GM23338 (cell line): ENCODE measurements at regions not wholly inside any gene's neighbourhood (a gene's known extent, or its start where the extent isn't known, plus 50 kb on each side); places are given as distances from the start of the nearest gene placed in this dataset.

Source experiments
- ATAC-seq: fragments of 200-7000 bp; cut with Tn5 transposase; 3 replicates; pipeline ENCODE4 v1.9.1; 2020
- DNase-seq: peaks from one replicate; pipeline ENCODE4 v3.0.0-alpha.2; 2015; ENCODE audit warnings: low spot score
- H2AFZ ChIP-seq: fragments of 200-600 bp; sonication (generic); 2 replicates; pipeline ENCODE4 v1.8.0; 2016; ENCODE audit warnings: antibody characterized with exemption, mild to moderate bottlenecking, moderate library complexity
- H3F3A ChIP-seq: fragments of 200-600 bp; sonication (generic); replicated peaks from 2 replicates; pipeline ENCODE4 v1.8.0; 2017; ENCODE audit warnings: antibody characterized with exemption, mixed run types, low read depth
- H3K27ac ChIP-seq: fragments of 200-600 bp; sonication (generic); 2 replicates; pipeline ENCODE4 v1.6.1; 2016; ENCODE audit warnings: low read depth
- H3K27me3 ChIP-seq: fragments of 200-600 bp; sonication (generic); 2 replicates; pipeline ENCODE4 v1.8.0; 2016; ENCODE audit warnings: mild to moderate bottlenecking, mixed run types, moderate library complexity; ENCODE audit not compliant: insufficient read depth
- H3K36me3 ChIP-seq: fragments of 200-600 bp; sonication (generic); 2 replicates; pipeline ENCODE4 v1.8.0; 2016; ENCODE audit warnings: mild to moderate bottlenecking; ENCODE audit not compliant: insufficient read depth
- H3K4me1 ChIP-seq: fragments of 200-600 bp; sonication (generic); 2 replicates; pipeline ENCODE4 v1.8.0; 2016; ENCODE audit warnings: mild to moderate bottlenecking, moderate library complexity; ENCODE audit not compliant: insufficient read depth
- H3K4me2 ChIP-seq: fragments of 200-600 bp; sonication (generic); 2 replicates; pipeline ENCODE4 v1.7.1; 2017; ENCODE audit warnings: mixed run types
- H3K4me3 ChIP-seq: fragments of 200-600 bp; sonication (generic); 2 replicates; pipeline ENCODE4 v1.6.1; 2016; ENCODE audit warnings: mixed run types
- H3K79me2 ChIP-seq: fragments of 200-600 bp; sonication (generic); replicated peaks from 2 replicates; pipeline ENCODE4 v1.8.0; 2017; ENCODE audit warnings: mild to moderate bottlenecking; ENCODE audit not compliant: insufficient read depth
- H3K9me2 ChIP-seq: fragments of 200-600 bp; sonication (generic); 2 replicates; pipeline ENCODE4 v1.8.0; 2017; ENCODE audit not compliant: insufficient read depth
- H4K20me1 ChIP-seq: fragments of 200-600 bp; sonication (generic); replicated peaks from 2 replicates; pipeline ENCODE4 v1.8.0; 2017; ENCODE audit warnings: mild to moderate bottlenecking; ENCODE audit not compliant: insufficient read depth
- H3K27ac Mint-ChIP-seq: 2 replicates; pipeline ENCODE4 v1.8.0; 2020; ENCODE audit warnings: inconsistent platforms, mild to moderate bottlenecking, moderate library complexity, mixed read lengths
- H3K27me3 Mint-ChIP-seq: 3 replicates; pipeline ENCODE4 v1.8.0; 2022; ENCODE audit warnings: low read depth, mild to moderate bottlenecking, moderate library complexity, mixed read lengths, inconsistent platforms; ENCODE audit not compliant: insufficient read depth, poor library complexity
- H3K36me3 Mint-ChIP-seq: 3 replicates; pipeline ENCODE4 v1.8.0; 2021; ENCODE audit warnings: low read depth, mild to moderate bottlenecking, inconsistent platforms, moderate library complexity, mixed read lengths
- H3K4me1 Mint-ChIP-seq: 3 replicates; pipeline ENCODE4 v1.8.0; 2020; ENCODE audit warnings: mild to moderate bottlenecking, inconsistent platforms, mixed read lengths
- H3K4me3 Mint-ChIP-seq: 3 replicates; pipeline ENCODE4 v1.8.0; 2021; ENCODE audit warnings: moderate library complexity, mild to moderate bottlenecking, inconsistent platforms, mixed read lengths
- H3K9me3 Mint-ChIP-seq: 3 replicates; pipeline ENCODE4 v1.8.0; 2020; ENCODE audit warnings: moderate library complexity, mild to moderate bottlenecking, inconsistent platforms, mixed read lengths
- CREB1 ChIP-seq: fragments of 250-450 bp; sonication (Bioruptor Pico); IDR thresholded peaks from 2 replicates; pipeline ENCODE4 v1.5.0; 2020; ENCODE audit warnings: low read depth, mild to moderate bottlenecking, moderate library complexity
- EZH2 ChIP-seq: fragments of 200-600 bp; sonication (generic); IDR thresholded peaks from one replicate; pipeline ENCODE4 v1.8.0; 2017; ENCODE audit warnings: antibody characterized with exemption, mild to moderate bottlenecking, low read depth; ENCODE audit not compliant: unreplicated experiment
- EZH2phosphoT487 ChIP-seq: fragments of 200-600 bp; sonication (generic); IDR thresholded peaks from one replicate; pipeline ENCODE4 v1.8.1; 2018; ENCODE audit warnings: antibody characterized with exemption; ENCODE audit not compliant: unreplicated experiment
- JUNB ChIP-seq: IDR thresholded peaks from one replicate; pipeline ENCODE4 v1.6.1; 2016; ENCODE audit warnings: antibody characterized with exemption; ENCODE audit not compliant: unreplicated experiment
- NANOG ChIP-seq: IDR thresholded peaks from 2 replicates; pipeline ENCODE4 v1.6.1; 2016; ENCODE audit warnings: antibody characterized with exemption, borderline replicate concordance
- POLR2AphosphoS5 ChIP-seq: IDR thresholded peaks from 2 replicates; pipeline ENCODE4 v1.6.1; 2016; ENCODE audit warnings: antibody characterized with exemption, low read depth
- STAT1 ChIP-seq: IDR thresholded peaks from one replicate; pipeline ENCODE4 v1.6.1; 2016; ENCODE audit warnings: antibody characterized with exemption; ENCODE audit not compliant: unreplicated experiment
- ZNF114 ChIP-seq: fragments of 250-450 bp; sonication (Bioruptor Pico); IDR thresholded peaks from 2 replicates; pipeline ENCODE4 v1.5.0; 2020; ENCODE audit warnings: mild to moderate bottlenecking, moderate library complexity
- ZNF331 ChIP-seq: fragments of 250-450 bp; sonication (Bioruptor Pico); IDR thresholded peaks from 2 replicates; pipeline ENCODE4 v1.5.0; 2020; ENCODE audit warnings: low read depth, mild to moderate bottlenecking, moderate library complexity
- TF ChIP-seq, protein P1 (sequence below), 2 experiments: fragments of 200-600 bp in 1 of 2; sonication (generic) in 1 of 2; conservative IDR thresholded peaks; 2 replicates each; pipeline versions ENCODE4 v1.5.1 to v1.6.1; 2016 to 2017; ENCODE audit warnings: antibody characterized with exemption in 2 of 2, low read depth in 2 of 2, mild to moderate bottlenecking in 2 of 2, moderate library complexity in 1 of 2
- TF ChIP-seq, protein P2 (sequence below): IDR thresholded peaks from 2 replicates; pipeline ENCODE4 v1.6.1; 2016; ENCODE audit warnings: antibody characterized with exemption
- TF ChIP-seq, protein P3 (sequence below): IDR thresholded peaks from one replicate; pipeline ENCODE4 v1.6.1; 2018; ENCODE audit warnings: antibody characterized with exemption; ENCODE audit not compliant: unreplicated experiment
- TF ChIP-seq, protein P4 (sequence below): fragments of 250-450 bp; sonication (Bioruptor Pico); IDR thresholded peaks from 2 replicates; pipeline ENCODE4 v1.5.0; 2020; ENCODE audit warnings: mild to moderate bottlenecking, moderate library complexity

DNA sequence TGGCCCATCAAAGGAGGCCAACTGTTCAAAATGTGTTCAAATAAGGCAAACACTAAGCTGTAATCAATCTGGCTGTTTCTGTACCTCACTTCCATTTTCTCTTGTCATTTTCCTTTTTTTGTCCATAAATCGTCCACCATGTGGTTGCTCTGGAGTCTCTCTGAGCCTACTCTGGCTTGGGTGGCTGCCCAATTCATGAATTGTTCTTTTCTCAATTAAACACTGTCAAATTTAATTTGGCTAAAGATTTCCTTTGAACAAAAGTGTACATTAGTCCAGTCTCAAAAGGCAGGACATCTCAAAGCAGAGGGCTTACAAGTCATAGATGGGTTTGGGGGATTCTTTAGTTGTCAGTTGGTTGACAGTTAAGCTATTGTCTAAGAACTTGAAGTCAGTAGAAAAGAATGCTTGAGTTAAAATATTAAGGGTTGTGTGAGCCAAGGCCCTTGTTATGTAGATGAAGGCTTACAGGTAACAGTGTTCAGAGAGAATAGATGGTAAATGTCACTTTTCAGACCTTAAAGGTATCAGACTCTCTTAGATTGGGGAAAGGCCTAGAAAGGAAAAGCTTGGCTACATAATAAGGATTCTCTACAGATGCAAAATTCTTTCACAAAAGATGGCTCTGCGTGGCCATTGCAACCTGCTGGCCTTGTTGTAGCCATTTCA, 831.2 kb upstream of the CDH2 start:
- H3K27me3 Mint-ChIP-seq = no peaks in the 10 kb centered on the region
- H2AFZ ChIP-seq = no peak overlapping the region
- H3K36me3 ChIP-seq = no peaks in the 10 kb centered on the region
- no peaks in the 10 kb centered on the region for H3K9me2 ChIP-seq
- H3K27me3 ChIP-seq = no peaks in the 10 kb centered on the region
- ATAC-seq = peak; percentile 66
- H3K9me3 Mint-ChIP-seq = peaks cover 7% of the 10 kb centered on the region; the same call in 2 of the 3 replicates
- H3K4me3 Mint-ChIP-seq = no peak overlapping the region
- H3K27ac Mint-ChIP-seq = no peak overlapping the region; the same call in 1 of the 2 replicates
- DNase-seq = peak; percentile 12
- H3K36me3 Mint-ChIP-seq = peaks cover 9% of the 10 kb centered on the region
- peaks cover 37% of the 10 kb centered on the region for H3K4me1 Mint-ChIP-seq
- H4K20me1 ChIP-seq = no peaks in the 10 kb centered on the region
- H3K4me2 ChIP-seq = no peak overlapping the region
- TF ChIP-seq ZNF114 (CRISPR knock-in tag) = no peak
- no peak for TF ChIP-seq POLR2AphosphoS5
- TF ChIP-seq EZH2phosphoT487 = no peak
- TF ChIP-seq JUNB = no peak
- TF ChIP-seq EZH2 = no peak
- TF ChIP-seq, protein P1, sequence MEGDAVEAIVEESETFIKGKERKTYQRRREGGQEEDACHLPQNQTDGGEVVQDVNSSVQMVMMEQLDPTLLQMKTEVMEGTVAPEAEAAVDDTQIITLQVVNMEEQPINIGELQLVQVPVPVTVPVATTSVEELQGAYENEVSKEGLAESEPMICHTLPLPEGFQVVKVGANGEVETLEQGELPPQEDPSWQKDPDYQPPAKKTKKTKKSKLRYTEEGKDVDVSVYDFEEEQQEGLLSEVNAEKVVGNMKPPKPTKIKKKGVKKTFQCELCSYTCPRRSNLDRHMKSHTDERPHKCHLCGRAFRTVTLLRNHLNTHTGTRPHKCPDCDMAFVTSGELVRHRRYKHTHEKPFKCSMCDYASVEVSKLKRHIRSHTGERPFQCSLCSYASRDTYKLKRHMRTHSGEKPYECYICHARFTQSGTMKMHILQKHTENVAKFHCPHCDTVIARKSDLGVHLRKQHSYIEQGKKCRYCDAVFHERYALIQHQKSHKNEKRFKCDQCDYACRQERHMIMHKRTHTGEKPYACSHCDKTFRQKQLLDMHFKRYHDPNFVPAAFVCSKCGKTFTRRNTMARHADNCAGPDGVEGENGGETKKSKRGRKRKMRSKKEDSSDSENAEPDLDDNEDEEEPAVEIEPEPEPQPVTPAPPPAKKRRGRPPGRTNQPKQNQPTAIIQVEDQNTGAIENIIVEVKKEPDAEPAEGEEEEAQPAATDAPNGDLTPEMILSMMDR (conservative IDR thresholded peaks at IDR 0.05; ENCODE audit: low read depth in 2 of 2) = no peak
- TF ChIP-seq, protein P2, sequence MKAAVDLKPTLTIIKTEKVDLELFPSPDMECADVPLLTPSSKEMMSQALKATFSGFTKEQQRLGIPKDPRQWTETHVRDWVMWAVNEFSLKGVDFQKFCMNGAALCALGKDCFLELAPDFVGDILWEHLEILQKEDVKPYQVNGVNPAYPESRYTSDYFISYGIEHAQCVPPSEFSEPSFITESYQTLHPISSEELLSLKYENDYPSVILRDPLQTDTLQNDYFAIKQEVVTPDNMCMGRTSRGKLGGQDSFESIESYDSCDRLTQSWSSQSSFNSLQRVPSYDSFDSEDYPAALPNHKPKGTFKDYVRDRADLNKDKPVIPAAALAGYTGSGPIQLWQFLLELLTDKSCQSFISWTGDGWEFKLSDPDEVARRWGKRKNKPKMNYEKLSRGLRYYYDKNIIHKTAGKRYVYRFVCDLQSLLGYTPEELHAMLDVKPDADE = no peak
- no peak for TF ChIP-seq ZNF331
- no peak for TF ChIP-seq STAT1
- TF ChIP-seq, protein P3, sequence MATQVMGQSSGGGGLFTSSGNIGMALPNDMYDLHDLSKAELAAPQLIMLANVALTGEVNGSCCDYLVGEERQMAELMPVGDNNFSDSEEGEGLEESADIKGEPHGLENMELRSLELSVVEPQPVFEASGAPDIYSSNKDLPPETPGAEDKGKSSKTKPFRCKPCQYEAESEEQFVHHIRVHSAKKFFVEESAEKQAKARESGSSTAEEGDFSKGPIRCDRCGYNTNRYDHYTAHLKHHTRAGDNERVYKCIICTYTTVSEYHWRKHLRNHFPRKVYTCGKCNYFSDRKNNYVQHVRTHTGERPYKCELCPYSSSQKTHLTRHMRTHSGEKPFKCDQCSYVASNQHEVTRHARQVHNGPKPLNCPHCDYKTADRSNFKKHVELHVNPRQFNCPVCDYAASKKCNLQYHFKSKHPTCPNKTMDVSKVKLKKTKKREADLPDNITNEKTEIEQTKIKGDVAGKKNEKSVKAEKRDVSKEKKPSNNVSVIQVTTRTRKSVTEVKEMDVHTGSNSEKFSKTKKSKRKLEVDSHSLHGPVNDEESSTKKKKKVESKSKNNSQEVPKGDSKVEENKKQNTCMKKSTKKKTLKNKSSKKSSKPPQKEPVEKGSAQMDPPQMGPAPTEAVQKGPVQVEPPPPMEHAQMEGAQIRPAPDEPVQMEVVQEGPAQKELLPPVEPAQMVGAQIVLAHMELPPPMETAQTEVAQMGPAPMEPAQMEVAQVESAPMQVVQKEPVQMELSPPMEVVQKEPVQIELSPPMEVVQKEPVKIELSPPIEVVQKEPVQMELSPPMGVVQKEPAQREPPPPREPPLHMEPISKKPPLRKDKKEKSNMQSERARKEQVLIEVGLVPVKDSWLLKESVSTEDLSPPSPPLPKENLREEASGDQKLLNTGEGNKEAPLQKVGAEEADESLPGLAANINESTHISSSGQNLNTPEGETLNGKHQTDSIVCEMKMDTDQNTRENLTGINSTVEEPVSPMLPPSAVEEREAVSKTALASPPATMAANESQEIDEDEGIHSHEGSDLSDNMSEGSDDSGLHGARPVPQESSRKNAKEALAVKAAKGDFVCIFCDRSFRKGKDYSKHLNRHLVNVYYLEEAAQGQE = no peak
- TF ChIP-seq NANOG = no peak
- no peak for TF ChIP-seq CREB1 (CRISPR knock-in tag)
- TF ChIP-seq, protein P4, sequence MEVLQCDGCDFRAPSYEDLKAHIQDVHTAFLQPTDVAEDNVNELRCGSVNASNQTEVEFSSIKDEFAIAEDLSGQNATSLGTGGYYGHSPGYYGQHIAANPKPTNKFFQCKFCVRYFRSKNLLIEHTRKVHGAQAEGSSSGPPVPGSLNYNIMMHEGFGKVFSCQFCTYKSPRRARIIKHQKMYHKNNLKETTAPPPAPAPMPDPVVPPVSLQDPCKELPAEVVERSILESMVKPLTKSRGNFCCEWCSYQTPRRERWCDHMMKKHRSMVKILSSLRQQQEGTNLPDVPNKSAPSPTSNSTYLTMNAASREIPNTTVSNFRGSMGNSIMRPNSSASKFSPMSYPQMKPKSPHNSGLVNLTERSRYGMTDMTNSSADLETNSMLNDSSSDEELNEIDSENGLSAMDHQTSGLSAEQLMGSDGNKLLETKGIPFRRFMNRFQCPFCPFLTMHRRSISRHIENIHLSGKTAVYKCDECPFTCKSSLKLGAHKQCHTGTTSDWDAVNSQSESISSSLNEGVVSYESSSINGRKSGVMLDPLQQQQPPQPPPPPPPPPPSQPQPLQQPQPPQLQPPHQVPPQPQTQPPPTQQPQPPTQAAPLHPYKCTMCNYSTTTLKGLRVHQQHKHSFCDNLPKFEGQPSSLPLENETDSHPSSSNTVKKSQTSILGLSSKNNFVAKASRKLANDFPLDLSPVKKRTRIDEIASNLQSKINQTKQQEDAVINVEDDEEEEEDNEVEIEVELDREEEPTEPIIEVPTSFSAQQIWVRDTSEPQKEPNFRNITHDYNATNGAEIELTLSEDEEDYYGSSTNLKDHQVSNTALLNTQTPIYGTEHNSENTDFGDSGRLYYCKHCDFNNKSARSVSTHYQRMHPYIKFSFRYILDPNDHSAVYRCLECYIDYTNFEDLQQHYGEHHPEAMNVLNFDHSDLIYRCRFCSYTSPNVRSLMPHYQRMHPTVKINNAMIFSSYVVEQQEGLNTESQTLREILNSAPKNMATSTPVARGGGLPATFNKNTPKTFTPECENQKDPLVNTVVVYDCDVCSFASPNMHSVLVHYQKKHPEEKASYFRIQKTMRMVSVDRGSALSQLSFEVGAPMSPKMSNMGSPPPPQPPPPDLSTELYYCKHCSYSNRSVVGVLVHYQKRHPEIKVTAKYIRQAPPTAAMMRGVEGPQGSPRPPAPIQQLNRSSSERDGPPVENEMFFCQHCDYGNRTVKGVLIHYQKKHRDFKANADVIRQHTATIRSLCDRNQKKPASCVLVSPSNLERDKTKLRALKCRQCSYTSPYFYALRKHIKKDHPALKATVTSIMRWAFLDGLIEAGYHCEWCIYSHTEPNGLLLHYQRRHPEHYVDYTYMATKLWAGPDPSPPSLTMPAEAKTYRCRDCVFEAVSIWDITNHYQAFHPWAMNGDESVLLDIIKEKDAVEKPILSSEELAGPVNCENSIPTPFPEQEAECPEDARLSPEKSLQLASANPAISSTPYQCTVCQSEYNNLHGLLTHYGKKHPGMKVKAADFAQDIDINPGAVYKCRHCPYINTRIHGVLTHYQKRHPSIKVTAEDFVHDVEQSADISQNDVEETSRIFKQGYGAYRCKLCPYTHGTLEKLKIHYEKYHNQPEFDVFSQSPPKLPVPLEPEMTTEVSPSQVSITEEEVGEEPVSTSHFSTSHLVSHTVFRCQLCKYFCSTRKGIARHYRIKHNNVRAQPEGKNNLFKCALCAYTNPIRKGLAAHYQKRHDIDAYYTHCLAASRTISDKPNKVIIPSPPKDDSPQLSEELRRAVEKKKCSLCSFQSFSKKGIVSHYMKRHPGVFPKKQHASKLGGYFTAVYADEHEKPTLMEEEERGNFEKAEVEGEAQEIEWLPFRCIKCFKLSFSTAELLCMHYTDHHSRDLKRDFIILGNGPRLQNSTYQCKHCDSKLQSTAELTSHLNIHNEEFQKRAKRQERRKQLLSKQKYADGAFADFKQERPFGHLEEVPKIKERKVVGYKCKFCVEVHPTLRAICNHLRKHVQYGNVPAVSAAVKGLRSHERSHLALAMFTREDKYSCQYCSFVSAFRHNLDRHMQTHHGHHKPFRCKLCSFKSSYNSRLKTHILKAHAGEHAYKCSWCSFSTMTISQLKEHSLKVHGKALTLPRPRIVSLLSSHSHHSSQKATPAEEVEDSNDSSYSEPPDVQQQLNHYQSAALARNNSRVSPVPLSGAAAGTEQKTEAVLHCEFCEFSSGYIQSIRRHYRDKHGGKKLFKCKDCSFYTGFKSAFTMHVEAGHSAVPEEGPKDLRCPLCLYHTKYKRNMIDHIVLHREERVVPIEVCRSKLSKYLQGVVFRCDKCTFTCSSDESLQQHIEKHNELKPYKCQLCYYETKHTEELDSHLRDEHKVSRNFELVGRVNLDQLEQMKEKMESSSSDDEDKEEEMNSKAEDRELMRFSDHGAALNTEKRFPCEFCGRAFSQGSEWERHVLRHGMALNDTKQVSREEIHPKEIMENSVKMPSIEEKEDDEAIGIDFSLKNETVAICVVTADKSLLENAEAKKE = no peak
- H3K4me3 ChIP-seq = no peak overlapping the region
- H3F3A ChIP-seq = no peaks in the 10 kb centered on the region
- H3K4me1 ChIP-seq = peaks cover 35% of the 10 kb centered on the region
- H3K79me2 ChIP-seq = no peaks in the 10 kb centered on the region
- H3K27ac ChIP-seq = no peak overlapping the region
